ENCODE measurements at regions not wholly inside any gene's neighbourhood (a gene's known extent, or its start where the extent isn't known, plus 50 kb on each side); places are given as distances from the start of the nearest gene placed in this dataset.
A peak's percentile ranks its signal among the peaks of the same experiment; 100 is the strongest.

DNA sequence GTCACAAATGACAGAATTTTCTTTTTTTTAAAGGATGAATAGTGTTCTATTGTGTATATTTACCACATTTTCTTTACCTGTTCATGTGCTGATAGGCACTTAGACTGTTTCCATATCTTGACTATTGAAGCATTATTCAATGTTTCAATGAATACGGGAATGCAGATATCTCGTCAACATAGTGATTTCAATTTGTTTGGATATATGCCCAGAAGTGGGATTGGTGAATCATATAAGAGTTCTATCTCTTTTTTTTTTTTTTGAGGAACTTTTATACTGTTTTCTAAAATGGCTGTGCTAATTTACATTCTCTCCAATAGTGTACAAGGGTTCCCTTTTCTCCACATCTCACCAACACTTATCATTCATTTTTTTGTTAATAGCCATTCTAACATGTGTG lies 97.9 kb upstream of the FAR2 start:
- peak; percentile 18 for DNase-seq

DNA sequence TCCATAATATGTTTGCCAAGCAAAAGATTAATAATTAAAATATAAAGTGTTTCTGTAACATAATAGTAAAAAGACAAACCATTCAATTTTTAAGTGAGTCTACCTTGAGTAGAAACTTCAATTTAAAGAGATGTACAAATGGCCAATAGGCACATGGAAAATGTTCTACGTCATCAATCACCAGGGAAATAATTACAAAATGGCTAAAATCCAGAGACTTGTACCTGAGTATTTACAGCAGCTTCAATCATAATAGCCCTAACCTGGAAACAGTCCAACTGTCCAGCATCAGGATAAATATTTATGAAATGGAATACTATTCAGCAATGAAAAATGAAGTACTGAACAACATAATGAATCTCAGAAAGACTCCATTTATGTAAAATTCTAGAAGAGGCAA lies 95.5 kb upstream of the FAR2 start:
- DNase-seq, result no peak

DNA sequence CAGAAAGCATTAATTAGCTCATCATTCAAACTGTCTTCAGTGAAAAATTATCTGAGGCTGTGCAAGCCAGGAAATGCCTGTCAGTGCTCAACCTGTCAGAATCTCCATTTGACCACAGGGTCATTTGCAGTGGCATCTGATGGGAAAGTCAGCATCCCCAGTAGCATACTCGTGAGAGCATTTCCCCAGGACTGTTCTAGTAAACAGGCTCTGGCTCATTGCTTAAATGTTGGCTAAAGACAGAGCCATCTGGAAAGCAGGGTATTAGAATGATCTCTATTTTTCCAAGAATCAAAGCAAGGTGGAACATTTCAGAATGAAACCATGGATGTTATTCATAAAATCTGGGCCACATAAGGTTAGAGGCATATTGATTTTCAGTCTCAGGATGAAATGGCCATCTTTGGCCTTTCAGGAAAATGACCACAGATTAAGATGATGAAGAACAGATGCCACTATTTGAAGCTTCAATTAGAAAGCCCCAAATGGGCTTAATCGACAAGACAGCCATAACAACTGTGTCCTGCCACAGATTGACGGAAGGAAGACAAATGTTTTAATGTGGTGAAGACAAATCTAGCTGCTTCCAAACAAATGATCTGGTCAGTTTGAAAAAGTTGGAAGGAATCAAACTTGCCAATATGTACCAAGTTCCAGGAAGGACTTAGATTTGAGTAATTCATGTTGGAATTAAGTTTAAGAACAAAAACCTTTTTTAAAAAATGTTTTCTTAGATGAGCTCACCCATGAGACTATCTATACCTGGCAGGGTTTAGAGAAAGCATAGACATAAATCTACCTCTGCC lies 94.0 kb upstream of the FAR2 start:
- peak; percentile 13 for DNase-seq

DNA sequence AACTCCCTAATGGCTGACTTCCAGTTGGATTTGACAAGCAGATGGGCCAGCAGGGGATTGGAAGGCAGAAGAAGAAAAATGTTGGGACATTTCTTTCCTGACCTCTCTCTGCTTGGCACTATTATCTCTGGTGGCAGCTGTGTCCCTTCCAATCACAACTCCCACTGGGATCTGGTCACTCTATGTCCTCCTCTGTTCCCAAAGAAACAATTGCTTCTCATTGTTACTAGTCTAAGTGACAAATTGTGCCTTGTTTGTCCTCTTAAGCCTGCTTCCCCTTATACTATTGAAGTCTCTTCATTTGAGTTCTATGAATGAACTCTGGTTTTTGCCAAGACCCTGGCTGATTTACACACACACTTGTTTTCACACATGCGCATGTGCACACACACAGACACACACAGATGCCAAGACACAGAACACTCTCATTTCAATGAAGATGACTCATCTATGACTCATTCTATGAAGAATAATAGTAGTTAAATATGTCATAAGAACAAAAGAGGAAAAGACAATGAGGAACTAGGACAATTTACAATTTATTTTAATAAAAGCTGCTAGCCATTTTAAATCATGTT lies 83.0 kb upstream of the FAR2 start:
- peak; percentile 75 for DNase-seq

DNA sequence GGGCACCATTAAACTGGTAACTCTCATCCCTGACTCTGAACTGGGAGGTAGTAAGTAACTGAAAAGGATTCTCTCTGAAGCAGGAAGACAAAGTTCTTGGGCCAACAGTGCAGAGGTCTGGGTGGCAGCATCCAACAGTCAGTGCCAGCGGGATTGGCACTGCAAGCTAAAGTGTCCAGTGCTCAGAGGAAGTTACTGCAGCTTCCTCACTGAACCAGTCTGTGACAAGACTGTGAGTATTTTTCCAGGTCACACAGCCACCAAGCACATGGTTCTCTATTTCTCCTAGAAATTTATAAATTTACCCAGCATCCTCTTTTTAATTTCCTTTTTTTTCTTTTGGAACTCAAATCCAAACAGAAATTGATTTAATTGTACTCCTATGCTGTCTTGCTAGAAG lies 81.6 kb upstream of the FAR2 start:
- no peak for DNase-seq

DNA sequence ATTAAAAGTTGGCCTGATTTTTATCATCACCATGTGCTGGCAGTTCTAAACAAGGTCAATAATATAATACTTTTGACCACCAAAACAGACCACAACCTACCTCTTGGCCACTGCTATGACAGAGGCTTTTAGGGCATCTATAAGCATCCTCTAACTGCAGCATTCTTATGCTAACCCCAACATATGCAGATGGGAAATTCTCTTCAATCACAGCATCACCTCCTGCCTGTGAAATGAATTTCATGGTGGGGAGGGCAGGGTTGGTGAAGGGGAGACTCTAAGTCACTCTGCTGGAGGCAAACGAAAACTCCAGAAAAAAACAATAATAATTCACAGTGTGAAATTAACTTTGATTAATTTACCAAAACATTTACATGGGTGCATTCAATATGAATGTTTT lies 78.8 kb upstream of the FAR2 start:
- no peak for DNase-seq

DNA sequence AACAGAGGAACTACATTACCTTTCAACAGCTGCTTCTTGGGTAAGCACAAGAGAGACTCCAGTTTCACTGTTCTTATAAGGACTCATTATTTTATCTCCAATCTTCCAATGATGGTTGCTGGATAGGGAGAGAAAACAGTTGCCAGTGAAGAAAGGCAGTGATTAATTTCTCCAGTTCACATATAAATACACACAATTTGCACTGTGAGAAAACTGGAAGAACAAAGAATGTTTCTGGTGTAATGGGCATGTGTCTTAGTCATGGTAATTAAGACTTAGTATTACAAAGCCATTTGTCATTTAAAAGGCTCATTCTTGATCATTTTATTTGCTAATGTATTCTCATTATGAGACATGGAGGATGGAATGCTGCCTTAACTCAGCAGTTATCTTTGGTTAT lies 78.0 kb upstream of the FAR2 start:
- DNase-seq, result peak; percentile 8

DNA sequence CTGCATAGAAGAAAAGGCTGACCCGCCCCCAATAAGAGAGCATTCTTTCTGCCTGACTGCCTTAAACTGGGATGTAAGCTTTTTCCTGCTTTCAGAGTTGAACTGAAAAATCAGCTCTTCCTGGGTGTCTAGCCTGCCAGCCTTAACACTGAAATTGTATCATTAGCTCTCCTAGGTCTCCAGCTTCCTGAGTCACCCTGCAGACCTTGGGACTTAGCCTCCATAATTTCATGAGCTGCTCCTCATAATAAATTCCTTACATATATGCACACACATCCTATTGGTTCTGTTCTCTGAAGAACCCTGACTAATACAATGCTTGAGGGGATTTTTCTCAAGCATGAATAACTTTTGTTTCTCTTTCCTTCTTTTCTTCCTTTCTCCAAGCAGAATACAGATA lies 76.4 kb upstream of the FAR2 start:
- DNase-seq, result peak; percentile 30

DNA sequence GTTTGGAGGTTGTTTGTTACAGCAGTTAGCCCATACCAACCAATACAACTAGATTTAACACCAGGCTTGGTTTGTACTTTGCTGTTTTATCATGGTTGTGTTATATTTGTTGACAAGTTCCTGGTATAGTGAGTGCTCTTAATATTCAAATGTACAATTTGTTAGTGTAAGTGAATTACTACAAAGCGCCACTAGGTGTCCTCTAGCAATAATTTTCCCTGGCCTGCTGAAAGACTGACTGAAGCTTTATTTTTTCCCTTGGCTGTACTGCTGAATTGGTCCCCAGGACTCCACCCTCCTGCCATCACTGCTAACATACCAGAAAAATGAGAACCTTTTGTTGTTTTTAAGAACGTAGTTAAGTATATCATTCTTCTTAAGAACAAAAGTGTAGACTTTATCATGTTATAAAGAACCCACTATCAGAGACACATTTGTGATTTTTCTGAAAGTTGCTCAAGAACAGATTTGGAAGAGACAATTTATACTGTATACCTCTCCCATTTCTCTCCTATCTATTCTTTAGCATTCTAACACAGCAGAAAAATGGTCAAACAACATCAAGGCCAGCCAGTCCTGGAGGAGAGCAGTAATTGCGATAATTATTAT lies 75.3 kb upstream of the FAR2 start:
- peak; percentile 53 for DNase-seq

DNA sequence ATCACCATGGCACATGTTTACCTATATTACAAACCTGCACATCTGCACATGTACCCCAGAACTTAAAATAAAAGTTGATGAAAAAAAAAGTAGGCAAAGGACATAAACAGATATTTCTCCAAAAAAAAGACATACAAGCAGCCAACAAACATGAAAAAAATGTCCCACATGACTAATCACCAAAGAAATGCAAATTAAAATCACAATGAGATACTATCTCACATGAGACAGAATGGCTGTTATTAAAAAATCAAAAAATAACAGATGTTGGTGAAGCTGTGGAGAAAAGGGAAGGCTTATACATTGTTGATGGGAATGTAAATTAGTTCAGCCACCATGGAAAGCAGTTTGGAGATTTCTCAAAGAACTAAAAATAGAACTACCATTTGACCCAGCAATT lies 68.0 kb upstream of the FAR2 start:
- no peak for DNase-seq

DNA sequence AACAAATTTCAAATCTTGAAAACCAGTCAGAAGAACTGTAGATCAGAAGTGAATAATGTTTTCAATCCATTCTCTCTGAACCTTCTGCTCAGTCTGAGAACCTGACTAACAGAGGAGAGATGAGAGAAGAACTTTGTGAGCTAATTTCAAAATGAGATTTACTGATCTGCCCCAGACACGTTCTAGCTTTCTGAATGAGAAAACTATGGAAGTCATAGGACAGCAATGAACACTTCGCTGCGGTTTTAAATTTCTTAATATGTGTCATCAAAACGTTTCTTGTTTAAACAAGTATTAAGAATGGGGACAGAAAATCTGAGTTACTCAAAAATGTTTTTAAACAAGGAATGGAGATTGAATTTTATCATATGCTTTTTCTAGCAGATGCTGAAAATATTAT lies 66.6 kb upstream of the FAR2 start:
- no peak for DNase-seq

DNA sequence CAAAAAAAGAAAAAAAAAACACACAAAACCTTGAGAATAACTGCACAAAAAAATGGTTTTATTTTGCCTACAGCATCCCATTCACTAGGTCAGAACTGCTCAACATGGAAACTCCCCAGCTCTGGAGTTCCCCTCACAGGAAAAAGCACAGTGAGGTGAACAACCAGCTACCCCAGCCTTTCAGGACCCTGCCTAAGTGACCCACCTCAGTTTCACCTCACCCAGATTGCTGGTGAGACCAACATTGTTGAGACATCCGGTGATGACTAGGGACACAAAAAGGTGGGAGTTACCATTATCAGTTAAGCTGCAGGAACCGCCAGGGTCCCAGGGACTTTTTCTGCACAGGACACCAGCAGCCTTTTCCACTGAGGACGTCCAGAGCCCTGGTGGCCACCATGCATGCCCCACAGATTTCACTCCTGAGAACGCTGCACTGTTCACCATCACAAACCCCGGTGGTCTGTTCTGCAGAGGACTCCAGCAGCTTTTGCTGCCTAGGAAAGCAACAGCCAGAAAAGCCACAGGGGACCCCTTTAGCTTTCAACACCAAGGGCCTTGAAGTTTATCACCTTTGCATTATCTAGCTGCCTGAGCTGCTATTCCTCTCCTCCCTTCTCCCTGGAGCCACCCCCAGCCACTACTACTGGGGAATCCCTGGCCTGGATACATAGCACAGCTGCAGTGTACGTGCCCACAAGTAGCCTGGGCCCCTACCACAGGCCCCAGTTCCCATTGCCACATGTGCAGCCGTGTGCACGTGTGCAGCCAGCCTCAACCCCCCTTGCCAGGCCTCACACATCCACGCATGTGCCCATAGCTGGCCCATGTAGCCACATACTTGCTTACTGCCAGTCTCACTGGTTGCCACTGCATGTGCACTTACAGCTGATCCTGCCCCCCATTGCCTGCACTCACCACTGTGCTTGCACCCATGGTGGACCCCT lies 62.5 kb upstream of the FAR2 start:
- no peak for DNase-seq

DNA sequence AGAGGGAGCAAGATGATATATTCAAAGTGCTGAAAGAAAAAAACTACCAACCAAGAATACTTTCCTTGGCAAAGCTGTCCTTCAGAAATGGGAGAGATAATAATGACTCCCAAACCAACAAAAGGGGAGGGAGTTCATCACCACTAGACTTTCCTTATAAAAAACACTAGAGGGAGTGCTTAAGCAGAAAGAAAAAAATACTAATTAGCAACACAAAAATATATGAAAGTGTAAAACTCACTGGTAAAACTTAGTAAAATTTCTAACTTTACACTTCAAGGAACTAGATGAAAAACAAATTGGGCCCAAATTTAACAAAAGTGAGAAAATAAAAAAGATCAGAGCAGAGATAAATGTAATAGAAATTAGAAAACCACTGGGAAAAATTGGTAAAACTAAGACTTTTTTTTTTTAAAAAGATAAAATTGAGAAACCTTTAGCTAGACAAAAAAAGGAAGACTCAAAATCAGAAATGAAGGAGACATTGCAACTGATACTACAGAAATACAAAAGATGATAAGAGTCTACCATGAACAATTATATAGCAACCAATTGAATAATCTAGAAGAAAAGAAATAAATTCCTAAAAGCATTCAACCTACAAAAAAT lies 60.4 kb upstream of the FAR2 start:
- DNase-seq, result no peak

Data from fibroblast of skin of abdomen (primary cell).